HepG2 (cell line): ENCODE measurements at regions not wholly inside any gene's neighbourhood (a gene's known extent, or its start where the extent isn't known, plus 50 kb on each side); places are given as distances from the start of the nearest gene placed in this dataset.

Experiments used
- ATAC-seq: fragments of 200-7000 bp; cut with Tn5 transposase; 3 replicates; pipeline ENCODE4 v1.9.1; 2020; ENCODE audit warnings: mild to moderate bottlenecking, moderate library complexity
- BruUV-seq: library from RNA; stranded (reverse); fragments of 400-500 nt; replicated peaks from 2 replicates; lab custom pipeline; 2021; lab: Mats Ljungman, UMichigan
- CTCF ChIA-PET: fragments of 300-600 bp; formaldehyde crosslinking; extraction: SDS; loops from one replicate; lab custom pipeline; 2021; ENCODE audit warnings: low total read pairs, inconsistent platforms, low intra/inter-chr PET ratio; lab: Yijun Ruan, JAX
- POLR2A ChIA-PET: fragments of 350-600 bp; sonication (Branson Sonifier 250); formaldehyde crosslinking; loops from one replicate; lab custom pipeline; 2020; ENCODE audit warnings: antibody characterized with exemption, inconsistent platforms; lab: Yijun Ruan, JAX
- DNase-seq: peaks from one replicate; pipeline ENCODE4 v3.0.0-alpha.2; 2015; ENCODE audit warnings: low spot score
- FAIRE-seq: peaks from 3 replicates; lab custom pipeline; 2011; peaks lifted over from hg19 to GRCh38; lab: Jason Lieb, UNC
- H2AFZ ChIP-seq: one replicate; pipeline ENCODE4 v1.6.1; 2011; ENCODE audit warnings: low read length, inconsistent platforms
- H3K27ac ChIP-seq: fragments of 300-600 bp; 3 replicates; pipeline ENCODE4 v1.8.0; 2011; ENCODE audit warnings: mixed run types, mild to moderate bottlenecking, mixed read lengths, low read length, inconsistent platforms; ENCODE audit not compliant: insufficient read depth; ENCODE audit errors: extremely low read length
- H3K27me3 ChIP-seq, 2 experiments: fragments of 200-600 bp in 1 of 2; 2 replicates in 1 of 2; 3 replicates in 1 of 2; pipeline versions ENCODE4 v1.6.0 to v1.8.0; 2011; ENCODE audit warnings: low read length in 2 of 2, mild to moderate bottlenecking in 2 of 2, moderate library complexity in 2 of 2, inconsistent platforms in 1 of 2; ENCODE audit not compliant: insufficient read depth in 2 of 2, control insufficient read depth in 1 of 2
- H3K36me3 ChIP-seq, 2 experiments: fragments of 200-600 bp in 1 of 2; replicated peaks in 1 of 2; 2 replicates in 1 of 2; 3 replicates in 1 of 2; pipeline versions ENCODE4 v1.5.1 to v1.8.0; 2011; ENCODE audit warnings: low read length in 2 of 2, inconsistent platforms in 1 of 2; ENCODE audit not compliant: insufficient read depth in 2 of 2, control insufficient read depth in 1 of 2
- H3K4me1 ChIP-seq: 2 replicates; pipeline ENCODE4 v1.5.1; 2012; ENCODE audit warnings: low read length, inconsistent platforms; ENCODE audit not compliant: insufficient read depth
- H3K4me2 ChIP-seq: 2 replicates; pipeline ENCODE4 v1.6.0; 2011; ENCODE audit warnings: low read depth, low read length, inconsistent platforms
- H3K4me3 ChIP-seq, 3 experiments: fragments of 200-600 bp in 1 of 3; sonication (generic), shearing (Covaris generic) in 1 of 3; replicated peaks in 1 of 3; 2 replicates each; pipeline ENCODE4 v1.5.1; 2011 to 2016; ENCODE audit warnings: low read length in 3 of 3, inconsistent platforms in 2 of 3, low read depth in 2 of 3, mild to moderate bottlenecking in 2 of 3, control low read depth in 1 of 3, mixed read lengths in 1 of 3; ENCODE audit not compliant: insufficient read depth in 1 of 3
- H3K79me2 ChIP-seq: one replicate; pipeline ENCODE4 v1.6.1; 2011; ENCODE audit warnings: low read length, inconsistent platforms; ENCODE audit not compliant: insufficient read depth
- H3K9ac ChIP-seq: 2 replicates; pipeline ENCODE4 v1.6.0; 2011; ENCODE audit warnings: mild to moderate bottlenecking, low read depth, low read length, inconsistent platforms; ENCODE audit not compliant: insufficient read depth
- H3K9me3 ChIP-seq: 2 replicates; pipeline ENCODE4 v1.5.1; 2012; ENCODE audit warnings: mild to moderate bottlenecking, low read length
- H4K20me1 ChIP-seq: 2 replicates; pipeline ENCODE4 v1.6.0; 2011; ENCODE audit warnings: inconsistent platforms, mild to moderate bottlenecking, low read length, moderate library complexity; ENCODE audit not compliant: insufficient read depth
- ETV6 ChIP-seq: sonication (generic); formaldehyde crosslinking; conservative IDR thresholded peaks from 2 replicates; pipeline ENCODE4 v1.4.0; 2020; ENCODE audit warnings: missing genetic modification reagents
- FOSL2 ChIP-seq: sonication (generic); formaldehyde crosslinking; IDR thresholded peaks from 2 replicates; pipeline ENCODE4 v1.4.0; 2020; ENCODE audit warnings: missing genetic modification reagents
- GZF1 ChIP-seq: sonication (generic); formaldehyde crosslinking; IDR thresholded peaks from 2 replicates; pipeline ENCODE4 v1.5.1; 2020; ENCODE audit warnings: mild to moderate bottlenecking, missing genetic modification reagents
- HDAC1 ChIP-seq: sonication (generic); formaldehyde crosslinking; IDR thresholded peaks from 2 replicates; pipeline ENCODE4 v1.5.1; 2020; ENCODE audit warnings: mild to moderate bottlenecking, missing genetic modification reagents
- HES4 ChIP-seq: sonication (generic); formaldehyde crosslinking; IDR thresholded peaks from 2 replicates; pipeline ENCODE4 v1.9.0; 2021; ENCODE audit warnings: mild to moderate bottlenecking, missing genetic modification reagents, borderline replicate concordance
- KAT8 ChIP-seq: IDR thresholded peaks from 2 replicates; pipeline ENCODE4 v1.6.1; 2016; ENCODE audit warnings: missing genetic modification reagents, missing compliant biosample characterization
- MED1 ChIP-seq: sonication (generic); formaldehyde crosslinking; IDR thresholded peaks from 2 replicates; pipeline ENCODE4 v1.4.0; 2020; ENCODE audit warnings: missing genetic modification reagents
- NR2F6 ChIP-seq, 2 experiments: IDR thresholded peaks; 2 replicates each; pipeline ENCODE4 v1.6.1; 2016; ENCODE audit warnings: antibody characterized with exemption in 1 of 2, mild to moderate bottlenecking in 1 of 2
- PHF20 ChIP-seq: sonication (generic); formaldehyde crosslinking; IDR thresholded peaks from 2 replicates; pipeline ENCODE4 v1.5.0; 2020; ENCODE audit warnings: mild to moderate bottlenecking, missing genetic modification reagents
- REXO4 ChIP-seq: sonication (generic); formaldehyde crosslinking; IDR thresholded peaks from 2 replicates; pipeline ENCODE4 v1.8.0; 2022; ENCODE audit warnings: missing genetic modification reagents, mild to moderate bottlenecking, borderline replicate concordance
- SP2 ChIP-seq: sonication (generic); formaldehyde crosslinking; IDR thresholded peaks from 2 replicates; pipeline ENCODE4 v1.5.1; 2020; ENCODE audit warnings: mild to moderate bottlenecking, missing genetic modification reagents
- ZBTB8A ChIP-seq: sonication (generic); formaldehyde crosslinking; IDR thresholded peaks from 2 replicates; pipeline ENCODE4 v1.4.0; 2020; ENCODE audit warnings: mild to moderate bottlenecking, low read depth, missing genetic modification reagents, borderline replicate concordance
- ZC3H4 ChIP-seq: sonication (generic); formaldehyde crosslinking; IDR thresholded peaks from 2 replicates; pipeline ENCODE4 v1.4.0; 2020; ENCODE audit warnings: missing genetic modification reagents, borderline replicate concordance
- ZNF224 ChIP-seq: sonication (generic); formaldehyde crosslinking; IDR thresholded peaks from 2 replicates; pipeline ENCODE4 v1.5.0; 2020; ENCODE audit warnings: mild to moderate bottlenecking, missing genetic modification reagents
- ZNF678 ChIP-seq: sonication (generic); formaldehyde crosslinking; IDR thresholded peaks from 2 replicates; pipeline ENCODE4 v1.4.0; 2020; ENCODE audit warnings: mild to moderate bottlenecking, missing genetic modification reagents
- ZNF850 ChIP-seq: sonication (generic); formaldehyde crosslinking; conservative IDR thresholded peaks from 2 replicates; pipeline ENCODE4 v1.9.0; 2021; ENCODE audit warnings: mild to moderate bottlenecking, missing genetic modification reagents
- ZXDC ChIP-seq: sonication (generic); formaldehyde crosslinking; IDR thresholded peaks from 2 replicates; pipeline ENCODE4 v1.5.0; 2020; ENCODE audit warnings: mild to moderate bottlenecking, missing genetic modification reagents
- in situ Hi-C: cut with HindIII; loops from 2 replicates; pipeline ENCODE4 v1.10.0; 2017; ENCODE audit warnings: low pct_unique_long_range_greater_than_20kb; ENCODE audit not compliant: extremely low pct_ligation_motif_present
- intact Hi-C: fragments of 100-400 bp; cut with micrococcal nuclease; formaldehyde crosslinking; loops from one replicate; pipeline ENCODE4 v1.10.0; 2022; ENCODE audit not compliant: unreplicated experiment
- TF ChIP-seq, protein P1 (sequence below): sonication (generic); formaldehyde crosslinking; IDR thresholded peaks from 2 replicates; pipeline ENCODE4 v1.8.1; 2023; ENCODE audit warnings: missing genetic modification reagents, mild to moderate bottlenecking, borderline replicate concordance
- TF ChIP-seq, protein P2 (sequence below): sonication (generic); formaldehyde crosslinking; IDR thresholded peaks from 2 replicates; pipeline ENCODE4 v1.5.0; 2020; ENCODE audit warnings: missing genetic modification reagents

- peak; percentile 47; the same call in 1 of the 2 replicates for TF ChIP-seq NR2F6 (IDR thresholded peaks at IDR 0.05)
- TF ChIP-seq NR2F6 (CRISPR knock-in tag; IDR thresholded peaks at IDR 0.05), result no peak
- peak; percentile 80 for TF ChIP-seq MED1 (CRISPR knock-in tag)
- no peak for TF ChIP-seq REXO4 (CRISPR knock-in tag)
- TF ChIP-seq FOSL2 (CRISPR knock-in tag), result peak; percentile 19; the same call in 1 of the 2 replicates
- TF ChIP-seq ZXDC, result no peak
Observed at GRCh38 chrX:109812236-109812635, 79.2 kb upstream of the ACSL4 start (continued).

- Histone ChIP-seq H3K4me3 (no peak overlapping the region), H3K4me2 (no peak overlapping the region), H3K36me3 (no peaks in the 10 kb centered on the region), H3K27me3 (no peaks in the 10 kb centered on the region), H3K9me3 (no peaks in the 10 kb centered on the region), H4K20me1 (no peaks in the 10 kb centered on the region), H3K27ac (no peak overlapping the region), H3K79me2 (no peaks in the 10 kb centered on the region), H2AFZ (no peak overlapping the region)
- intact Hi-C loops, result no loop called here
- no peak for ATAC-seq
- in situ Hi-C loops, result no loop called here
- no peak for FAIRE-seq
- POLR2A ChIA-PET, result interaction anchor here (1.0 to 3.0 kb wide), 2 partner anchors 9 to 14 kb away, joined by 3 to 13 read pairs; no protein-coding TSS in a partner anchor
- no TSS peak for BruUV-seq
- DNase-seq, result no peak
- TF ChIP-seq, protein P1, sequence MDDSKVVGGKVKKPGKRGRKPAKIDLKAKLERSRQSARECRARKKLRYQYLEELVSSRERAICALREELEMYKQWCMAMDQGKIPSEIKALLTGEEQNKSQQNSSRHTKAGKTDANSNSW (CRISPR knock-in tag), result no peak
- no peak for TF ChIP-seq ZNF678 (CRISPR knock-in tag)
- TF ChIP-seq ZNF224 (CRISPR knock-in tag), result no peak
- TF ChIP-seq ZBTB8A (CRISPR knock-in tag), result no peak
- no peak for TF ChIP-seq HDAC1 (CRISPR knock-in tag)
- TF ChIP-seq PHF20 (CRISPR knock-in tag), result no peak
- TF ChIP-seq, protein P2, sequence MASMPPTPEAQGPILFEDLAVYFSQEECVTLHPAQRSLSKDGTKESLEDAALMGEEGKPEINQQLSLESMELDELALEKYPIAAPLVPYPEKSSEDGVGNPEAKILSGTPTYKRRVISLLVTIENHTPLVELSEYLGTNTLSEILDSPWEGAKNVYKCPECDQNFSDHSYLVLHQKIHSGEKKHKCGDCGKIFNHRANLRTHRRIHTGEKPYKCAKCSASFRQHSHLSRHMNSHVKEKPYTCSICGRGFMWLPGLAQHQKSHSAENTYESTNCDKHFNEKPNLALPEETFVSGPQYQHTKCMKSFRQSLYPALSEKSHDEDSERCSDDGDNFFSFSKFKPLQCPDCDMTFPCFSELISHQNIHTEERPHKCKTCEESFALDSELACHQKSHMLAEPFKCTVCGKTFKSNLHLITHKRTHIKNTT (CRISPR knock-in tag), result no peak
- TF ChIP-seq GZF1 (CRISPR knock-in tag), result no peak
- no peak for TF ChIP-seq ZNF850 (CRISPR knock-in tag)
- TF ChIP-seq ZC3H4 (CRISPR knock-in tag), result no peak
- no peak for TF ChIP-seq HES4 (CRISPR knock-in tag)
- no peak for TF ChIP-seq SP2 (CRISPR knock-in tag)
- no peak for TF ChIP-seq KAT8 (CRISPR knock-in tag)
- no peak for TF ChIP-seq ETV6 (CRISPR knock-in tag)
- TF ChIP-seq, all 625 proteins: peak for 0
- H3K4me1 ChIP-seq, result peaks cover 67% of the 10 kb centered on the region
- no peak overlapping the region for H3K9ac ChIP-seq
- CTCF ChIA-PET, result no interaction called here
Observed at GRCh38 chrX:109813236-109813635, 80.2 kb upstream of the ACSL4 start.
